IPS-NIHi7 (cell line): ENCODE measurements at regions not wholly inside any gene's neighbourhood (a gene's known extent, or its start where the extent isn't known, plus 50 kb on each side); places are given as distances from the start of the nearest gene placed in this dataset.

Experiments used
- DNase-seq: peaks from one replicate; pipeline ENCODE4 v3.0.0; 2012; ENCODE audit warnings: mixed read lengths; ENCODE audit errors: extremely low spot score

DNA sequence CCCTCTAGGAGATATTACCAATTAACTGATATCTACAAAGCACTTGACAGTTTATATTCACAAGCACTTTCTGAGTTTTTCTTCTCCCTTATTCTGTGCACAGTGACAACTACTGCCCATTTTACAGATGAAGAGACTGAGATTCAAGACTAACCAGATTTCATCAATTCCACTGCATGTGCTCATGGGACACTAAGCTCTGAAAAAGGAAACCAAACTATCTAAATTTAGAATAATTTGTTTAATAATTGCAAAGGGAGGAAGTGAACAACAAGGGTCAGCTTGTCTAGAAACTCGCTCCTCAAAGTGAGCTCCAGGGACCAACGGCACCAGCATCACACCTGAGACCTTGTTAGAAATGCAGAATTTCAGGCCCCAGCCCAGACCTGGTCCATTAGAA, 50.8 kb upstream of the MYLIP start:
- DNase-seq: no peak

- DNase-seq: no peak
Observed at GRCh38 chr6:16069671-16070070, 59.2 kb upstream of the MYLIP start.

DNA sequence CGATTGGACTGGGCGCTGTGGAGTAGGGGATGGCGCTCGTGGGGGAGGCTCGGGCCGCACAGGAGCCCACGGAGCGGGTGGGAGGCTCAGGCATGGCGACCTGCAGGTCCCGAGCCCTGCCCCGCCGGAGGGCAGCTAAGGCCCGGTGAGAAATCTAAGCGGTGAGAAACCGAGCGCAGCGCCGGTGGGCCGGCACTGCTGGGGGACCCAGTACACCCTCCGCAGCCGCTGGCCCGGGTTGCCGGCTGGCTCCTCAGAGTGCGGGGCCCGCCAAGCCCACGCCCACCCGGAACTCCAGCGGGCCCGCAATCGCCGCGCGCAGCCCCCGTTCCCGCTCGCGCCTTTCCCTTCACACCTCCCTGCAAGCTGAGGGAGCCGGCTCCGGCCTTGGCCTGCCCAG, 59.7 kb upstream of the MYLIP start:
- DNase-seq: no peak

- DNase-seq: no peak
Observed at GRCh38 chr6:16067568-16067967, 61.3 kb upstream of the MYLIP start.

DNA sequence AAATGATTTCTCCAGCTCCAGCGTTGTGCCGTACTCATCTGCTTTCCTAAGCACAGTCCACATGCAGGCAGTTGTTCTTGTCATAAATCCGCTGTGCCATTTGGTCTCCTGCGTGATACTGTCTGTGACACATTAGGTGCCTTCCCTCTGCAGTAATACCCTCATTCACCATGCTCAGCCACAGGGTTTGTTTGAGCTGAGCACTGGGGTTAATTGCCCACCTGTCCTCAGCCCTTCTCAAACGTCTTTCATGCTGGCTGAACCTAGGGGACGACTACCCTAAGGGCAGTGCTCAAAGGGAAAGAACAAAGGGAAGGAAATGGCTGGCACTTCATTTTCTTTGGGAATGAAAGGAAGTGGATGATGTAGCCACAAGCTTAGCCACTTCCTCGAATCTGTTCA, 64.2 kb upstream of the MYLIP start:
- DNase-seq: peak; percentile 63

DNA sequence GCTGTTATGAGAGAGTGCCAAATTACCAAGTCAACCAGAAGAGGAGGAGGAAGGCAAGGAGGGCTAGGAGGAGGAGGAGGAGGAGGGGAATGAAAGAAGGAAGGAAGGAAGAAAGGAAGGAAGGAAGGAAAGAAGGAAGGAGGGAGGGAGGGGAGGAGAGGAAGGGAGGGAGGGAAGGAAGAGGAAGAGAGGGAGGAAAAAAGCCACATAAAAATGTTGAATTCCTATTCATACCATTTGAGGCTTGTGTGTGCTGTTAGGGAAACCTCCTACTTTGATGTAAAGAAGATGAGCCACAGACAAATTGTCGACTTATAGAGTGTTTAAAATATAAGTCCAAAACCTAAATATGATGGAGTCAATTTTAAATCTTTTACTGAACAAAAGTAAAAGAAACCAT, 65.3 kb upstream of the MYLIP start:
- DNase-seq: no peak

DNA sequence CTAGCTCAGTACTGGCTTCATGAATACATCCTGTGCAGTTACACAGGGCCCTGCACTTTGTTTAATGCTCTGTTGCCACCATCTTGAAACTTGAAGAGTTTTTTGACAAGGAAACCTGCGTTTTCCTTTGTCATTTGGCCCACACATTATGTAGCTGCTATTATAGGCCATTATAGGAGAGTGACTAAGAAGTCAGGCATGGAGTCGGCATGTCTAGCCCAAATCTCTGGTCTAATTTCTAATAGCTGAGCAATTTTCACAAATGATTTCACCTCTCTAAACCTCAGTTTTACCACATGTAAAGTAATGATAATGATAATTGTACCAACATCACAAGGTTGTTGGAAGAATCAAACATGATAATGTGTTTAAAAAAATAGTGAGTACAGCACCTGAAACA, 67.1 kb upstream of the MYLIP start:
- DNase-seq: no peak

GRCh38 chr6:16060039-16060438, 68.8 kb upstream of the MYLIP start:
- no peak for DNase-seq

- peak; percentile 48 for DNase-seq
Observed at GRCh38 chr6:16059496-16059895, 69.4 kb upstream of the MYLIP start.

GRCh38 chr6:16058929-16059345, 69.9 kb upstream of the MYLIP start:
- no peak for DNase-seq

- DNase-seq: no peak
Observed at GRCh38 chr6:16058201-16058928, 70.5 kb upstream of the MYLIP start.

DNA sequence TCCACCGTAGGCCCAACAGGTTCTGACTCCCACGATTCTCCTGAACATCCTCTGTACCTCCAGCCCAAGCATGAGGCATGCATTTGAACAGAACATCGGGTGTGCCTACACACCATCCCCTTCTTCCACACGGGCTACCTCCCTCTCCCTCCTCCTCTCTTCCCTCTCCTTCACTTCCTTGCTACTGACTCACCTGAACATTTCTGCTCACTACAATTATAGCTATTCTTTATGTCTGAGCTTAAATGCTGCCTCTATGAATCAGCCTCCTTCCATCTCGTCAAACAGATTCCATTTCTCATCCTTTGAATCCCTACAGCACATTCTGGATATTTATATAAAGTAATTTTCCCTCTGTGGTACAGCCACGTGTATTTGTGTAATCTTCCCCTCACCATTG, 71.4 kb upstream of the MYLIP start:
- DNase-seq: no peak

DNA sequence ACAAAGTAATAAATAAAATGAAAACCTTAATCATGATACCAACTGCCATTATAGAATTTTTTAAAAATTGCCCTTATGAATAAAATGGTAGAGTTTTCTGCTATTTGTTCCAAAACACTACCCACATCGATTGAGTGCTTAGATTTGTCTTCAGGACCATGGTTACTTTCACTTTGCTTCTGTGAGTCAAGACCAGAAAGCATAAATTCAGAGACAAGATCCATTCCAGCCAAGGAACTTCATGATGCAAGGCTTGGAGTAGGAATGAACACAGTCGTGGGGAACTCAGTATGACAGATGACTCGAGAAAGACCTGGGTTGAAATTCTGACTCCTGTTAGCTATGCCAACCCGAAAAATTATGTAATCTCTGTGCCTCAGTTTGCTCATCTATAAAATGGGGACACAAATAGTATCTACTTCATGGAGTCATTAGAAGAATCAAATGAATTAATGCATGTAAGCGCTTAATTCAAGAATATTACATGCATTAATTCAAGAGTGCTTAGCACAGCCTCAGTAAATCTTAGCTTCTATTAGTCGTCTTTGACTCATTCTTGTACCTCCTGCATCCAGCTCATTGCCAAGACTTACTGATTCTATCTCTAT, 72.5 kb upstream of the MYLIP start:
- DNase-seq: no peak

DNA sequence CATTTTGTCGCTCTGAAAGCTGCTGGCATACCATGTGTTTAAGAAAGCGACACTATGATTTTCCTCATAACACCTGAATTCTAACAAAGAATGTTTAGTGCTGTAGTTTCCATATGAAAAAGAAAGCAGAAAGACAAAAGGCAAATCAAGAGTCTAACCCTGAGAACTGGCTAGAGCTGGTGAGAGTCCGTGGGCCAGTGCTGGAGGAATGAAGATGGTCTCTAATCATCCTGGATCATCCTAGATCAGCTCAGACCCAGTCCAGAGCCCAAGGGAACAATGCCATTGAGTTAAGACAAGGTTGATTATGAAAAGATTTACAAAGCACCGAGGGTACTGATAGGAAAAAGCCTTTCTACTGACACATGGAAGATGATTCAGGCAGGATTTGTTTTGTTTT, 73.0 kb upstream of the MYLIP start:
- DNase-seq: no peak

DNA sequence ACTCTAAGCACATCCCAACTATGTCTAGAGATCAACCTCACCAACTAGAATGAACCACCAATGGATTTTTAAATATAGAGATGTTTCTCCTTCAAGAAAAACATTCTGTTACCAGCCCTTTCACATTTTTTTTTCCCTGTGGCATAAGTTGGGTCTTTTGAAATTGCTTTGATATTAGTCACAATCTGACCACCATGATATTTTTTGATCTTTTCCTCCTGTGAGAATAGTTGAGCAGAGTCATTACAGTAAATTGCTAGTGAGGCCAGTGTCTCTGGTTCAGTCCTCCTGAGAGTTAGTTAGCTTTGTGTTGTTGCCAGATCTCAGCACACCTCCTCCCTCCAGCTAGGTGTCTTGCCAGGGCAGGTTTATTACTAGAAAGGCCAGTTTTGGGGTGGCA, 79.7 kb upstream of the MYLIP start:
- no peak for DNase-seq

GRCh38 chr6:16048221-16048620, 80.7 kb upstream of the MYLIP start:
- no peak for DNase-seq

DNA sequence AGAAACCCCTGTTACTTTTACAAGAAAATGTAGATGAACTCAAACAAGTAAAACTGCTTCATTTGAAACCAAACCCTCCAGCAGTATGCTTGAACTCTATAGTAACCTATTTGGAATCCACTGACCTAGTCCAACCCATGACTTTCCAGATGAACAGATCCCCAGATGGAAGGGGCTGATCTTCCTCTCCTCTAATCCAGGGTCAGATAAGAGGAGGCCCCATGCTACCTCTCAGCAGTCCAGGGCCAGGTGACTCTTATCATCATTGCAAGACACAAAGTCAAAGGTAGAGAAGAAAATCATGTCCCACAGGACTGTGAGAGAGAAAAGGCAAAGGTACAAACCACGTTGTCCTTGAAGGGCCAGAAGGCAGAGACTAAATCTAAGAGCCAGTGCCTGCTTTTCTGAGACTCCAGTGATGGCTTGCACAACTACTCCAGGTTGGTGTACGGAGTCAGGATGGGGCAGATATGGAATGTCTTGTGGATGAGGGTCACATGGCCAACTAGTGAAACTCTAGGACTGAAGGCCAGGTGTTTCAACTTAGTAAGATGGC, 81.4 kb upstream of the MYLIP start:
- no peak for DNase-seq

DNA sequence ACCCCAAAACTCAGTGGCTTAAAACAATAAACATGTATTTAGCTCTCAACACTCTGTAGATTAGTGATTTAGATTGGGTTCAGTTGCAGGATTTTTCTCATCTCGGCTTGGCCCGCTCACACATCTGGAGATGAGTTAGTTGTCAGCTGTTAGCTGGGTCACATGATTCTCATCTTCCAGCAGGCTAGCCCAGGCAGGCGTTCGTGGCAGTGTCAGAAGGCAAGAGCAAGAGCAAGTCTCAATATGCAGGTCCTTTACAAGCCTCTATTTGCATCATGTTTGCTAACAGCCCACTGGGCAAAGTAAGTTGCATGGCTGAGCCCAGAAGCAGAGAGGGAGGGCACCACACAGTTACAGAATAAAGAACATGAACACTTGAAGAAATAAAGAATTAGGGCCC, 83.6 kb upstream of the MYLIP start:
- DNase-seq: no peak

DNA sequence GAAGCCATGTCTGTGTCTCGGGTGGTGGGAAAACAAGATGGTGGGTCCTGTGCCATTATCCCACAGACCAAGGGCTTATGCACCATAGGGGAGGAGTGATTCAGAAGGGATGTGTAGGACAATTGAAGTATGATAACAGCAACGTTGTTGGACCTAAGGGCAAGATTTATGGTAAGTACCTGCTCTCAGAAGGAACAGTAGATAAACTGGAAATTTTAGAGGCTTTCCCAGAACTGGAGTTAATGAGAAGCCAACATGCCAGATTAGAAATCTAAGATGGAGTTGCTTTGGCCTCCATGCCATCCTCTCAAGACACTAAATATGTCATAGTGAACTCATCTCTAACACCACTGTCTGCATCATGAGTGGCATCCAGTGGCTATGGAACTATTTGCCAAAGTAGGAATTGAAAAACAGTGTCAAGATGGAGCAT, 84.7 kb upstream of the MYLIP start:
- no peak for DNase-seq

- no peak for DNase-seq
Observed at GRCh38 chr6:16043171-16044135, 85.4 kb upstream of the MYLIP start.

DNA sequence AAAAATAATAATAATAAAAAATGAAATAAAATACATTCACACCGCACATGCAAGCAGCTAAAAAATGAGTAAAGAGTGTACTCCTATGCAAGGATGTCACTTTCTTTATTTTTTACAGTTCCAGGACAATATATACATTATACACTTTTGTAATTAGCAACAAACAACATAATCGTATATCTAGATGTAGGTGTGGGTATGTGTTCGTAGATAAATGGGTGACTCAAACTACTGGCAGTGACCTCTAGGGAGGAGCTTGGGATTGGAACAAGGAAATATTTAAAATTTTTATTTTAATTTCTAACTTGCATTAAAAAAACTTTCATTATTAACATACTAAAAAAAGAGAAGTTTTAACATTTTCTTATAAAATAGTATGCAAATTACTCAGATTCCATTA, 86.1 kb upstream of the MYLIP start:
- DNase-seq: no peak

DNA sequence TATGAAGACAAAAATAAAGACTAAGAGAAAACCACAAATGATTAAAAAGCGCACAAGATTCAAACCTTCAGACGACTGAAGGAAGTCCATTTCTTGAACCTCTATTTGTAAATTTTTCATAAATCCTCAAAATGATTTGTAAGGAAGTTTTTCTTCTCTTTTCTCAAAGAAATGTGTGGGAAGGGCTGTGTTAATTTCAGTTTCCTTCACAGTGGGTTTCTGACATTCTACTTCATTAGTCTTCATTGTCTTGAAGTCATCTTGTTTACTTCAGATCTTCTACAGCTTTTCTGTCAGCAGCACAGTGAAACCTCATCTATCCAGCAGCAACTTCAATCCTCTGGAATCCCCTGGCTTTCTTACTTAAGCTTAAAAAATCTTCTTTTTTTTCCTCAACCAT, 87.6 kb upstream of the MYLIP start:
- no peak for DNase-seq
